HG02970 (cell line): ENCODE measurements at regions not wholly inside any gene's neighbourhood (a gene's known extent, or its start where the extent isn't known, plus 50 kb on each side); places are given as distances from the start of the nearest gene placed in this dataset.

ENCODE experiments used
- ATAC-seq: cut with Tn5 transposase; IDR thresholded peaks from one replicate; pipeline ENCODE4 v1.9.1; 2021; ENCODE audit warnings: mild to moderate bottlenecking, moderate library complexity, moderate number of reproducible peaks; ENCODE audit not compliant: unreplicated experiment, low FRiP score

GRCh38 chr13:88926890-88927502 is 1255.8 kb downstream of the SLITRK5 start:
- ATAC-seq, result no peak

GRCh38 chr13:88932950-88933349 is 1261.8 kb downstream of the SLITRK5 start:
- ATAC-seq, result no peak

GRCh38 chr13:88937384-88937783 is 1266.2 kb downstream of the SLITRK5 start:
- no peak for ATAC-seq

- no peak for ATAC-seq
Observed at GRCh38 chr13:88945793-88946192, 1274.6 kb downstream of the SLITRK5 start.

- no peak for ATAC-seq
Observed at GRCh38 chr13:88948501-88948900, 1277.3 kb downstream of the SLITRK5 start.

GRCh38 chr13:88958821-88959220 is 1287.7 kb downstream of the SLITRK5 start:
- ATAC-seq, result no peak

GRCh38 chr13:88976466-88976865 is 1305.3 kb downstream of the SLITRK5 start:
- ATAC-seq, result no peak

GRCh38 chr13:88978607-88979006 is 1307.4 kb downstream of the SLITRK5 start:
- ATAC-seq, result no peak

- ATAC-seq, result no peak
Observed at GRCh38 chr13:88979465-88980175, 1308.4 kb downstream of the SLITRK5 start.

GRCh38 chr13:89003656-89004055 is 1332.5 kb downstream of the SLITRK5 start:
- no peak for ATAC-seq

GRCh38 chr13:89011615-89012014 is 1340.4 kb downstream of the SLITRK5 start:
- ATAC-seq, result no peak

GRCh38 chr13:89027694-89028306 is 1356.6 kb downstream of the SLITRK5 start:
- no peak for ATAC-seq

- ATAC-seq, result no peak
Observed at GRCh38 chr13:89029062-89029461, 1357.9 kb downstream of the SLITRK5 start.

- no peak for ATAC-seq
Observed at GRCh38 chr13:89034015-89034414, 1362.8 kb downstream of the SLITRK5 start.

GRCh38 chr13:89052699-89053098 is 1381.5 kb downstream of the SLITRK5 start:
- no peak for ATAC-seq

GRCh38 chr13:89053418-89053817 is 1382.2 kb downstream of the SLITRK5 start:
- ATAC-seq, result no peak

GRCh38 chr13:89057274-89057673 is 1386.1 kb downstream of the SLITRK5 start:
- ATAC-seq, result no peak

- no peak for ATAC-seq
Observed at GRCh38 chr13:89057862-89058261, 1386.7 kb downstream of the SLITRK5 start.

GRCh38 chr13:89061821-89062220 is 1390.7 kb downstream of the SLITRK5 start:
- no peak for ATAC-seq

- ATAC-seq, result no peak
Observed at GRCh38 chr13:89066868-89067466, 1395.8 kb downstream of the SLITRK5 start.

GRCh38 chr13:89072979-89073378 is 1401.8 kb downstream of the SLITRK5 start:
- no peak for ATAC-seq
